Transverse colon (tissue), 4 donors: ENCODE measurements at regions not wholly inside any gene's neighbourhood (a gene's known extent, or its start where the extent isn't known, plus 50 kb on each side); places are given as distances from the start of the nearest gene placed in this dataset.

ENCODE experiments used
- DNase-seq: peaks from one replicate; pipeline ENCODE4 v3.0.0-alpha.2; 2019
- H3K27ac ChIP-seq, 4 donors: fragments of 200-600 bp; sonication (generic); 2 replicates each; pipeline ENCODE4 v1.5.1; 2016 to 2018; ENCODE audit warnings: inconsistent platforms in 4 of 4
- H3K27me3 ChIP-seq: fragments of 200-600 bp; sonication (generic); 2 replicates; pipeline ENCODE4 v1.5.1; 2017; ENCODE audit warnings: inconsistent platforms
- H3K36me3 ChIP-seq, 4 donors: fragments of 200-600 bp; sonication (generic); 2 replicates each; pipeline ENCODE4 v1.5.1; 2017 to 2019; ENCODE audit warnings: inconsistent platforms in 4 of 4
- H3K4me1 ChIP-seq, 4 donors: fragments of 200-600 bp; sonication (generic); 2 replicates each; pipeline ENCODE4 v1.5.1; 2017 to 2020; ENCODE audit warnings: inconsistent platforms in 4 of 4
- H3K4me3 ChIP-seq, 4 donors: fragments of 200-600 bp; sonication (generic); 1 replicate in 1 of 4; 2 replicates in 3 of 4; pipeline versions ENCODE4 v1.5.1 to v1.6.1; 2017 to 2019; ENCODE audit warnings: inconsistent platforms in 4 of 4
- H3K9me3 ChIP-seq, 2 donors: fragments of 200-600 bp; sonication (generic); 2 replicates each; pipeline ENCODE4 v1.5.1; 2017 to 2019; ENCODE audit warnings: inconsistent platforms in 2 of 2
- CTCF ChIP-seq, 5 experiments: fragments of 200-600 bp in 3 of 5; fragments of 450-650 bp in 2 of 5; sonication (generic) in 3 of 5; IDR thresholded peaks; 1 replicate in 2 of 5; 2 replicates in 3 of 5; pipeline ENCODE4 v1.5.1; 2016 to 2017; ENCODE audit warnings: antibody characterized with exemption in 5 of 5, inconsistent platforms in 3 of 5, mild to moderate bottlenecking in 2 of 5, moderate library complexity in 1 of 5
- EP300 ChIP-seq: sonication (generic); formaldehyde crosslinking; IDR thresholded peaks from one replicate; pipeline ENCODE4 v1.6.1; 2017; ENCODE audit warnings: antibody characterized with exemption, low read depth
- POLR2A ChIP-seq: fragments of 450-650 bp; IDR thresholded peaks from one replicate; pipeline ENCODE4 v1.6.1; 2016; ENCODE audit warnings: antibody characterized with exemption, mild to moderate bottlenecking, moderate library complexity
- POLR2AphosphoS5 ChIP-seq, 3 donors: sonication (generic); formaldehyde crosslinking; IDR thresholded peaks; one replicate each; pipeline ENCODE4 v1.6.1; 2016; ENCODE audit warnings: antibody characterized with exemption in 3 of 3
- WGBS, 2 donors: methylation state at CpG; one replicate each; pipeline ENCODE4 v1.1.5; 2018; ENCODE audit warnings: low coverage in 1 of 2; 5-methylcytosine and 5-hydroxymethylcytosine counted together
- in situ Hi-C, 4 donors: fragments of 200-750 bp; cut with MboI; loops; one replicate each; pipeline versions ENCODE4 v1.15.0 to v1.15.1; 2017; ENCODE audit warnings: low sequenced_read_pairs in 3 of 4, low pct_ligation_motif_present in 1 of 4, low pct_unique_long_range_greater_than_20kb in 1 of 4
- intact Hi-C: fragments of 100-400 bp; cut with DNase I; formaldehyde crosslinking; loops from one replicate; pipeline ENCODE4 v1.15.1; 2023; ENCODE audit warnings: low total_unique reads

GRCh38 chr3:84536916-84537315 lies 421.9 kb upstream of the CADM2 start:
- no peaks in the 10 kb centered on the region for H3K36me3 ChIP-seq
- 78 to 84% methylated on average over 3 of the region's 3 CpGs for WGBS, 2 donors
- intact Hi-C loops: no loop called here
- no peak for TF ChIP-seq CTCF (IDR thresholded peaks at IDR 0.05)
- TF ChIP-seq POLR2AphosphoS5 (IDR thresholded peaks at IDR 0.05): no peak
- TF ChIP-seq EP300: no peak
- no peak for TF ChIP-seq POLR2A
- H3K27me3 ChIP-seq: no peaks in the 10 kb centered on the region
- in situ Hi-C loops: loop anchor here (25.0 kb wide), 3 partner anchors 825 to 1050 kb away; no protein-coding TSS in a partner anchor
- no peak for DNase-seq
- H3K27ac ChIP-seq: no peak overlapping the region
- no peaks in the 10 kb centered on the region for H3K9me3 ChIP-seq
- no peak overlapping the region for H3K4me3 ChIP-seq
- H3K4me1 ChIP-seq: no peaks in the 10 kb centered on the region

GRCh38 chr3:84538597-84538996 lies 420.2 kb upstream of the CADM2 start:
- no peak overlapping the region for H3K27ac ChIP-seq
- in situ Hi-C loops (loop anchor here (25.0 kb wide), 3 partner anchors 824 to 1049 kb away; no protein-coding TSS in a partner anchor), intact Hi-C loops (no loop called here)
- H3K36me3 ChIP-seq: no peaks in the 10 kb centered on the region
- TF ChIP-seq CTCF (IDR thresholded peaks at IDR 0.05): no peak
- no peak for TF ChIP-seq POLR2AphosphoS5 (IDR thresholded peaks at IDR 0.05)
- TF ChIP-seq POLR2A: no peak
- TF ChIP-seq EP300: no peak
- no peaks in the 10 kb centered on the region for H3K4me1 ChIP-seq
- no peaks in the 10 kb centered on the region for H3K27me3 ChIP-seq
- H3K9me3 ChIP-seq: no peaks in the 10 kb centered on the region
- DNase-seq: no peak
- H3K4me3 ChIP-seq: no peak overlapping the region

GRCh38 chr3:84547207-84547606 lies 411.6 kb upstream of the CADM2 start:
- no peak for DNase-seq
- in situ Hi-C loops (loop anchor here (25.0 kb wide), 3 partner anchors 815 to 1040 kb away; no protein-coding TSS in a partner anchor), intact Hi-C loops (no loop called here)
- Histone ChIP-seq H3K36me3 (no peaks in the 10 kb centered on the region), H3K27ac (no peak overlapping the region), H3K4me1 (no peaks in the 10 kb centered on the region), H3K4me3 (no peak overlapping the region), H3K9me3 (no peaks in the 10 kb centered on the region), H3K27me3 (no peaks in the 10 kb centered on the region)
- WGBS, 2 donors: 51 to 67% methylated on average over 3 of the region's 3 CpGs
- TF ChIP-seq CTCF (IDR thresholded peaks at IDR 0.05): no peak
- TF ChIP-seq POLR2A: no peak
- TF ChIP-seq EP300: no peak
- TF ChIP-seq POLR2AphosphoS5 (IDR thresholded peaks at IDR 0.05): no peak

GRCh38 chr3:84547971-84548970 lies 410.5 kb upstream of the CADM2 start:
- H3K4me1 ChIP-seq: no peaks in the 10 kb centered on the region
- H3K36me3 ChIP-seq: no peaks in the 10 kb centered on the region
- peak in 4 of 5 experiments; percentile 41 to 52 (median 46) for TF ChIP-seq CTCF (IDR thresholded peaks at IDR 0.05)
- TF ChIP-seq POLR2AphosphoS5 (IDR thresholded peaks at IDR 0.05): no peak
- H3K4me3 ChIP-seq: no peak overlapping the region
- no peak overlapping the region for H3K27ac ChIP-seq
- intact Hi-C loops (no loop called here), in situ Hi-C loops (loop anchor here (25.0 kb wide), 3 partner anchors 814 to 1039 kb away; no protein-coding TSS in a partner anchor)
- 55% methylated on average over 23 of the region's 23 CpGs; no CpG with 5 or more reads in 1 of the 2 donors for WGBS, 2 donors
- DNase-seq: no peak
- no peaks in the 10 kb centered on the region for H3K9me3 ChIP-seq
- no peaks in the 10 kb centered on the region for H3K27me3 ChIP-seq
